Astrocyte of the cerebellum (primary cell): ENCODE measurements at regions not wholly inside any gene's neighbourhood (a gene's known extent, or its start where the extent isn't known, plus 50 kb on each side); places are given as distances from the start of the nearest gene placed in this dataset.

ENCODE experiments used
- DNase-seq: peaks from one replicate; pipeline ENCODE4 v3.0.0-alpha.2; 2011; ENCODE audit warnings: low read depth
- H3K4me3 ChIP-seq: 2 replicates; pipeline ENCODE4 v1.5.1; 2011; ENCODE audit warnings: mild to moderate bottlenecking, low read depth, low read length, moderate library complexity
- CTCF ChIP-seq: IDR thresholded peaks from 2 replicates; pipeline ENCODE4 v1.5.1; 2012; ENCODE audit warnings: low read length, low read depth, moderate library complexity, mild to moderate bottlenecking; ENCODE audit errors: missing control alignments
- in situ Hi-C: cut with HindIII; loops from 2 replicates; pipeline ENCODE4 v1.10.0; 2017; ENCODE audit warnings: low sequenced_read_pairs

GRCh38 chr4:127578967-127579366 lies 53.8 kb upstream of the INTU start:
- no peak overlapping the region for H3K4me3 ChIP-seq
- DNase-seq, result no peak
- TF ChIP-seq CTCF, result no peak
- in situ Hi-C loops, result no loop called here

- no peak overlapping the region for H3K4me3 ChIP-seq
- no peak for TF ChIP-seq CTCF
- no peak for DNase-seq
- in situ Hi-C loops, result no loop called here
These were observed 52.9 kb upstream of the INTU start for GRCh38 chr4:127579821-127580220.

- in situ Hi-C loops, result no loop called here
- no peak overlapping the region for H3K4me3 ChIP-seq
- TF ChIP-seq CTCF, result no peak
- no peak for DNase-seq
These were observed 52.5 kb upstream of the INTU start for GRCh38 chr4:127580300-127580699.

- DNase-seq, result no peak
- in situ Hi-C loops, result no loop called here
- TF ChIP-seq CTCF, result no peak
- no peak overlapping the region for H3K4me3 ChIP-seq
These were observed 51.9 kb upstream of the INTU start for GRCh38 chr4:127580891-127581290.
